Suprapubic skin (tissue), 4 donors: ENCODE measurements at regions not wholly inside any gene's neighbourhood (a gene's known extent, or its start where the extent isn't known, plus 50 kb on each side); places are given as distances from the start of the nearest gene placed in this dataset.

ENCODE experiments used
- DNase-seq, 2 donors: peaks; one replicate each; pipeline ENCODE4 v3.0.0-alpha.2; 2019; ENCODE audit warnings: low spot score in 2 of 2
- H3K27ac ChIP-seq: fragments of 200-600 bp; sonication (generic); one replicate; pipeline ENCODE4 v1.5.1; 2019
- H3K27me3 ChIP-seq: fragments of 200-600 bp; sonication (generic); one replicate; pipeline ENCODE4 v1.5.1; 2019
- H3K36me3 ChIP-seq: fragments of 200-600 bp; sonication (generic); one replicate; pipeline ENCODE4 v1.5.1; 2019
- H3K4me1 ChIP-seq: fragments of 200-600 bp; sonication (generic); one replicate; pipeline ENCODE4 v1.5.1; 2019
- H3K4me3 ChIP-seq: fragments of 200-600 bp; sonication (generic); one replicate; pipeline ENCODE4 v1.5.1; 2019; ENCODE audit warnings: mild to moderate bottlenecking
- H3K9me3 ChIP-seq: fragments of 200-600 bp; sonication (generic); one replicate; pipeline ENCODE4 v1.5.1; 2019
- CTCF ChIP-seq, 2 donors: fragments of 200-600 bp in 1 of 2; fragments of 450-650 bp in 1 of 2; sonication (generic) in 1 of 2; IDR thresholded peaks; one replicate each; pipeline ENCODE4 v1.5.1; 2016 to 2019; ENCODE audit warnings: antibody characterized with exemption in 2 of 2, mild to moderate bottlenecking in 1 of 2, moderate library complexity in 1 of 2
- EP300 ChIP-seq: sonication (generic); formaldehyde crosslinking; IDR thresholded peaks from one replicate; pipeline ENCODE4 v1.6.1; 2017; ENCODE audit warnings: antibody characterized with exemption
- POLR2A ChIP-seq, 2 donors: fragments of 450-650 bp; IDR thresholded peaks; one replicate each; pipeline ENCODE4 v1.6.1; 2017; ENCODE audit warnings: antibody characterized with exemption in 2 of 2, mild to moderate bottlenecking in 2 of 2, moderate library complexity in 2 of 2
- POLR2AphosphoS5 ChIP-seq, 3 donors: sonication (generic); formaldehyde crosslinking; IDR thresholded peaks; one replicate each; pipeline ENCODE4 v1.6.1; 2017; ENCODE audit warnings: antibody characterized with exemption in 3 of 3
- WGBS: methylation state at CpG from one replicate; pipeline ENCODE4 v1.1.5; 2018; 5-methylcytosine and 5-hydroxymethylcytosine counted together

GRCh38 chr5:42337607-42338006 lies 85.6 kb upstream of the GHR start:
- DNase-seq = no peak
- H3K36me3 ChIP-seq = no peaks in the 10 kb centered on the region
- H3K27ac ChIP-seq = no peak overlapping the region
- peaks cover 18% of the 10 kb centered on the region for H3K9me3 ChIP-seq
- 94% methylated on average over 3 of the region's 3 CpGs for WGBS
- no peak overlapping the region for H3K4me3 ChIP-seq
- TF ChIP-seq POLR2AphosphoS5 (IDR thresholded peaks at IDR 0.05) (no peak), CTCF (IDR thresholded peaks at IDR 0.05) (no peak), EP300 (no peak), POLR2A (IDR thresholded peaks at IDR 0.05) (no peak)
- no peaks in the 10 kb centered on the region for H3K27me3 ChIP-seq
- no peaks in the 10 kb centered on the region for H3K4me1 ChIP-seq

- Histone ChIP-seq H3K27me3 (no peaks in the 10 kb centered on the region), H3K36me3 (no peaks in the 10 kb centered on the region), H3K9me3 (peaks cover 18% of the 10 kb centered on the region), H3K4me1 (no peaks in the 10 kb centered on the region), H3K27ac (no peak overlapping the region), H3K4me3 (no peak overlapping the region)
- 97% methylated on average over 1 of the region's 1 CpG for WGBS
- TF ChIP-seq CTCF (IDR thresholded peaks at IDR 0.05) (no peak), POLR2A (IDR thresholded peaks at IDR 0.05) (no peak)
- DNase-seq = no peak
Measured at GRCh38 chr5:42338136-42338535, 85.1 kb upstream of the GHR start.

GRCh38 chr5:42349163-42349562 lies 74.1 kb upstream of the GHR start:
- no peak for DNase-seq
- no peaks in the 10 kb centered on the region for H3K4me1 ChIP-seq
- no peak overlapping the region for H3K4me3 ChIP-seq
- no peak overlapping the region for H3K27ac ChIP-seq
- TF ChIP-seq POLR2A (IDR thresholded peaks at IDR 0.05) = no peak
- no peak for TF ChIP-seq POLR2AphosphoS5 (IDR thresholded peaks at IDR 0.05)
- no peak for TF ChIP-seq EP300
- TF ChIP-seq CTCF (IDR thresholded peaks at IDR 0.05) = no peak
- no peaks in the 10 kb centered on the region for H3K36me3 ChIP-seq
- WGBS = 80% methylated on average over 1 of the region's 1 CpG
- no peaks in the 10 kb centered on the region for H3K27me3 ChIP-seq
- no peaks in the 10 kb centered on the region for H3K9me3 ChIP-seq

GRCh38 chr5:42351956-42352355 lies 71.3 kb upstream of the GHR start:
- no peaks in the 10 kb centered on the region for H3K27me3 ChIP-seq
- no peaks in the 10 kb centered on the region for H3K9me3 ChIP-seq
- TF ChIP-seq POLR2A (IDR thresholded peaks at IDR 0.05) (no peak), POLR2AphosphoS5 (IDR thresholded peaks at IDR 0.05) (no peak), EP300 (no peak), CTCF (IDR thresholded peaks at IDR 0.05) (no peak)
- H3K36me3 ChIP-seq = no peaks in the 10 kb centered on the region
- no peak for DNase-seq
- H3K4me3 ChIP-seq = no peak overlapping the region
- H3K27ac ChIP-seq = no peak overlapping the region
- H3K4me1 ChIP-seq = no peaks in the 10 kb centered on the region
- WGBS = 94% methylated on average over 1 of the region's 1 CpG

GRCh38 chr5:42360056-42360455 lies 63.2 kb upstream of the GHR start:
- Histone ChIP-seq H3K4me1 (peaks cover 4% of the 10 kb centered on the region), H3K9me3 (no peaks in the 10 kb centered on the region), H3K27me3 (no peaks in the 10 kb centered on the region), H3K4me3 (no peak overlapping the region), H3K36me3 (no peaks in the 10 kb centered on the region), H3K27ac (no peak overlapping the region)
- TF ChIP-seq POLR2A (IDR thresholded peaks at IDR 0.05) (no peak), EP300 (no peak), POLR2AphosphoS5 (IDR thresholded peaks at IDR 0.05) (no peak), CTCF (IDR thresholded peaks at IDR 0.05) (no peak)
- no peak for DNase-seq
- 42% methylated on average over 2 of the region's 2 CpGs for WGBS
